ELF-1 (cell line): ENCODE measurements at regions not wholly inside any gene's neighbourhood (a gene's known extent, or its start where the extent isn't known, plus 50 kb on each side); places are given as distances from the start of the nearest gene placed in this dataset.
A peak's percentile ranks its signal among the peaks of the same experiment; 100 is the strongest.

ENCODE experiments used
- DNase-seq: peaks from one replicate; pipeline ENCODE4 v3.0.0-alpha.2; 2016; ENCODE audit warnings: low read depth, low spot score

- DNase-seq = no peak
Observed at GRCh38 chrX:69110116-69110530, 55.1 kb downstream of the PJA1 start.

DNA sequence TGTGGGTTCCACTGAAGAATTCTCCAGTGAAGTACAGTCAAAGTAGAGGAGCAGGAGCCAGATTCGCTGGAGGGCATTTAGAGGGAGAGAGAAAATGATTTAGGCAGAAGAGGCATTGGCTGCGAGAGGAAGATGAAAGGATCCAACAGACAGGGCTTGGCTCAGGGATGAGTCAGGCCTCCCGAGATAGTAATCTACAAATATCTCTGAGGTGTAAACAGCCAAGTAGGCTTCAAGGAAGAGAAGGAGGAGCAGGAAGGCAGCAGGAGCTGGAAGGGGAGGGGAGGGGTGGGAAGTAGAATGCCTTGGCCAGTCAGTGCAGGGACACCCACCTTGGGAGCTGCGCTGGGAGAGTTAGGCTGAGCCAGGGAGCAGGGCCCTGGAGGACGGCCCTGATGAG lies 55.5 kb downstream of the PJA1 start:
- peak; percentile 96 for DNase-seq

- DNase-seq = no peak
Observed at GRCh38 chrX:69109036-69109663, 56.1 kb downstream of the PJA1 start.

- no peak for DNase-seq
Observed at GRCh38 chrX:69107747-69108401, 57.4 kb downstream of the PJA1 start.

GRCh38 chrX:69107231-69107739 lies 58.0 kb downstream of the PJA1 start:
- peak; percentile 98 for DNase-seq

DNA sequence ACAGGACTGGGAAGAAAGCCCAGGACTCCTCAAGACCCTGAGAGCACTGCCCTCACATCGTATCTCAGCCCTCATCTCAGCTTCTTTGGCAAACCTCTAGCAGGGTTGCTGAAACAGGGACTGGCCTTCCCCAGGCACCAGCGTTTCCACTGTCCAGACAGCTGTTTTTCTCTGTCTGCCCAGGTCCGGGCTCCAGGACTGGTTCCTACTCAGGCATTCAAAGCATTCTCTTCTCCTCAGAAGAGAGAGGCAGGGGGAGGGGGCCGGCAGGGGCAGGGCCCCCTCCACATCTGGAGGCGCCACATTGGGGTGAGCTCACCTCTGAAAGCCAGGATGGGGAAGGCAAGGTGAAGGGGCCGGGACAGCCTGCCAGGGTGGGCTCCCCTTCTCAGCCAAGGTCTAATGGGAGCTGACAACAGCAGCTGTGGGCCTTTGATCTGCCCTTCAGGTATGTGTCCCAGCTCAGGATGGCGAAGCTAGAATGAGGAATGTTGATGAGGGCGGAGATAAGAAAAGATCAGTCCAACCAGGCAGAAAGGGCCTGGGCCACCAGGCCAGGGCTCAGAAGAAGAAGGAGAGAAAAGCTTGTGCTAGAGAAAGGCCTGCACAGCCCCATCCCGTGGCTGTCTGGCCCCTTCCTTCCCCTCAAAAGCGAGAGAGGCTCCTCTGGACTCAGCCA lies 60.4 kb downstream of the PJA1 start:
- peak; percentile 92 for DNase-seq

DNA sequence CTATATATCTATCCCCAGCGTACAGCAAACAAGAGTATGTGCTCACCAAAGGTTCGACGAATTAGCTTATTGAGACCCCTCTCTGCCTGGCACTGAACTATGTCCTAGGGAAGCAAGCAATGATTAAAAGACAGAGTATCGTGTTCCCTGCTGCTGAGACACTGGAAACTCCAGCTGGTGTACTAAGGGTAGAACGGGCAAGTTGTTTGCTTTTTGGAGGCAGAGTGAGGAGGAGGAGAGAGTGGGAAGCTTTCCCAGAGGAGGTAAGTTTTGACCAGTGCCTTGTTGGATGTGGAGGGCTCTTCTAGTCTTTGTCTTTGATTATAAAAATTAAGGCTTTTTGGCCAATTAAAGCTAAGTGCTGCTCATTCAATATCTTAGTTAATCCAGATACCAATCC lies 61.7 kb downstream of the PJA1 start:
- no peak for DNase-seq

GRCh38 chrX:69102612-69103194 lies 62.5 kb downstream of the PJA1 start:
- DNase-seq = no peak

GRCh38 chrX:69101683-69102251 lies 63.5 kb downstream of the PJA1 start:
- DNase-seq = no peak

- peak; percentile 74 for DNase-seq
Observed at GRCh38 chrX:69100478-69100877, 64.8 kb downstream of the PJA1 start.

DNA sequence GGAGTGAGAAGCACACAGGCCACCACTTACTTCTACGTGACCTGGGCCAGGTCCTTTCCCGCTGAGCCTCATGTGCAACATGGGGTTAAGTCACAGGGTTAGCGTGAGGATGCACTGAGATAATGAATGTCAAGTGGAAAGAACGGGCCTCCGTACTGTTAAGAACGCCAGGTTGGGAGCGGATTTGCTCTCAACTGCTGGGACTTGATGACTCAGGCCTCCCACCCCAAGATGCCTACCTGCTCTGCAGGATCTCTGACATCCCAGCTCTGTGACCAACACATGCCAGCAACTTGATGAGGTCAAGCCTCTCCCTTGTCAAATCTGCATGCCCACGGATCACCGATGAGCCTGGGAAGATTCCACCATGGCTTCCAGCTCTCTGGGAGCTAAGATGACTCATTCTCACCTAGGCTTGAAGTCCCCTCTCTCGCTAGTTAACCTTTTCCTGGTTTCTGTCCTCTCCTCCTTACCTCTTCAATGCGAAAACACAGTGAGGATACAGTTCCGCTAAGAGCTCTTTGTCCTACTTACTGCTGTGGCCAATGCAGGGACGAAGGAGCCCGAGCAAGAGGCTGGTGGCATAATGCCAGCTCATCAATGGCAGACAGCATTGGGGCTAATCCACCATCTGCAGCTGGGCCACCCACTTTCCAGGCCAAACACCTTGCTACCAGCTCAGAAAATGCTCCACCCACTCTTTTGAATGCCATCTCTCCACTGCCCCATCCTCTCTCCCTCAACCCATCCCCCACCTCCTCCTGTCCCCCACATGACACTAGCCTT lies 67.6 kb downstream of the PJA1 start:
- DNase-seq = peak; percentile 72

- DNase-seq = no peak
Observed at GRCh38 chrX:69096963-69097362, 68.3 kb downstream of the PJA1 start.

DNA sequence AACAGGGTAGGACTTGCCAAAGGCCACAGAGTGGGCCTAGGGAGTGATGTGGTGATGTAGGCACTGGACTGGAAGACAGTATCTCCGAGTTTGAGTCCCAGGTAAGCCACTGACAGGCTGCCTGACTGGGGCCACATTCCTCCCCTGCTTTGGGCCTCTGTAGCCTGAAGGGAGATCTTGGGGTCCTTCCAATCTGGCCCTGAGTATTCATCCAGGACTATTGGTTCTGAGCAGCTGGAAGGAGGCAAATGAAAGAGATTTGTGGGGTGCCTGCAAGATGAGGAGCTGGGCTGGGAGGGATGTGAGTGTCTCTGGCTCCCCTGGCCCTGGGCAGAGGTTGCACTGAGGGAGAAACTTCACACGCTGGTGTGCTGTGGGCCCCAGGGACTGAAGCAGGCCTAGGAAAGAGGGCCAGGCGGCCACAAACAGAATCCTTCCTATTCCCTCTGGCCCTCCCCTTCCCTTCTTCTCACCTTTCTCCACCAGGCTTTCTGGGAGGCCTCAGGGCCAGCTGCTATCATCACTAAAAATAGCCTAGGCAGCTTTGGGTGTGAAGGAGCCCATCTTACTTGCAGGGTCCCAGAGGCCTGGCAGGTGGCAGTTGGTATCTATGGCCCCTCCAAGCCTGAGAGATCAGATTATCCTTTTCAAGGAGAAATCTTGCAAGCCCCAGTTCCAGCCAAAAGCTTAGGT lies 70.1 kb downstream of the PJA1 start:
- peak; percentile 27 for DNase-seq

DNA sequence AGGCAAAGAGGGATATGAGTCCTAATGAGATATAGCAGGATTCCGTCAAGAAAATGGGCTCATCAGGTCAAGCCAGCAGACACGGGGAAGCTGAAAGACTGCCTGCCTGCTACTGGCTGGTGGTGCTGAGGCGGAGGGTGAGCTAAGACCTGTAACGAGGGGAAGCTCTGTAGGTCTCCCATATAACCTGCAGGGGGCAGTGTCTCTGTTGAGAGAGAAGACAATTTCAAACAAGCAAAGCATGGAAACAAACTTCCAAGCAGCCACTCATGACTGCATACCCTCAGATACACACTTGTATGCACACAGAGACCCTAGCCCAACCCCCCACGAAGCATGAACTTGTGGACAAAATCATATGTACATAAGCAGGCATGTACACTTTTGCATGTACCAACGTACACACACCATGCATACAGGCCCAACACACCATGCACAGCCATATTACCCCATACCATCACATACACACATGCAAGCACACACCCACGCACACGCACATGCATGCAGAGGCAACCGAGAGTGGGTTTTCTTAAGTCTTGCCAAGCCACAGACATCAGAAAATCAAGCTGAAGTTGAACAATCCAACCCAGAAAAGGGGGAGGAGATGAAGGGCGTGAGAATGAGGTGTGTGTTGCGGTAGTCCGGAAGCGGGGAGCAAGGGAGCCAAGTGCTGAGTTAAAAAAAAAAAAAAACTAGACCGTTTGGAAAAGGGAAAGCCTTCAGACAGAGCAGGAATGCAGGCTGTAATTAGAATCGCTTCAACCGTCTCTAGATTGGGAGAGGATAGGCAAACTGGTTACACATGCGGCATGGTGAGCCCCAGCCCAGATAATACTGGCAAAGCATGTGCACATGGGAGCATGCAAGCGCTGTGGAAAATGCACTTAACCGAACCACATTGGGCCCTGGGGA lies 71.0 kb downstream of the PJA1 start:
- peak; percentile 91 for DNase-seq

- DNase-seq = no peak
Observed at GRCh38 chrX:69090022-69090421, 75.2 kb downstream of the PJA1 start.

GRCh38 chrX:69089203-69089602 lies 76.0 kb downstream of the PJA1 start:
- no peak for DNase-seq

- DNase-seq = peak; percentile 92
Observed at GRCh38 chrX:69088171-69088938, 76.9 kb downstream of the PJA1 start.

DNA sequence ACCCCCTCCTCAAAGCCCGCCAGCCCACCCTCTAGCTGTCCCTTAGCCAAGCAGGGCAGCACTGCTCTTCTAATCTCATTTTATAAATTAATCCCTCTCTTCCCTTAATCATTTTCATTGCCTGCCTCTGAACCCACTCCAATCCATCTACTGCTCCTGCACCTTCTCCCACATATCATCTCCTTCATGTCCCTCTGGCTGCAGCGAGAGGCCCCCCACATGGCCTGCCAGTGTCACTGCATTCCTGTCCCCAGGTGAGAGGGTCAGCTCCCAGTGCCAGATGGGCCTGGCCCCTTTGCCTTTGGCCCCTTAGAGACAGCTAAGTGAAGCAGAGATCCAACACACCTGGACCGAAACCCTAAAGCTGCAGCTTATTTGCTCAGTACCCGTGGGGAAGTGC lies 79.4 kb downstream of the PJA1 start:
- DNase-seq = peak; percentile 10

GRCh38 chrX:69085151-69085550 lies 80.1 kb downstream of the PJA1 start:
- DNase-seq = peak; percentile 36
